Kidney epithelial cell (primary cell): ENCODE measurements at regions not wholly inside any gene's neighbourhood (a gene's known extent, or its start where the extent isn't known, plus 50 kb on each side); places are given as distances from the start of the nearest gene placed in this dataset.
A peak's percentile ranks its signal among the peaks of the same experiment; 100 is the strongest.

Experiments
- DNase-seq: peaks from one replicate; pipeline ENCODE4 v3.0.0-alpha.2; 2010; ENCODE audit warnings: low read depth
- H3K27me3 ChIP-seq: 2 replicates; pipeline ENCODE4 v1.6.0; 2011; ENCODE audit warnings: low read length; ENCODE audit not compliant: control insufficient read depth, insufficient read depth
- H3K36me3 ChIP-seq: 2 replicates; pipeline ENCODE4 v1.5.1; 2011; ENCODE audit warnings: low read length; ENCODE audit not compliant: control insufficient read depth, insufficient read depth
- H3K4me3 ChIP-seq: 2 replicates; pipeline ENCODE4 v1.5.1; 2011; ENCODE audit warnings: low read depth, mild to moderate bottlenecking, control low read depth, low read length
- CTCF ChIP-seq: IDR thresholded peaks from 2 replicates; pipeline ENCODE4 v1.5.1; 2011; ENCODE audit warnings: mild to moderate bottlenecking, moderate library complexity, low read length, control low read depth, inconsistent platforms; ENCODE audit not compliant: insufficient read depth, poor library complexity, severe bottlenecking

- Histone ChIP-seq H3K36me3 (no peaks in the 10 kb centered on the region), H3K27me3 (peaks cover 3% of the 10 kb centered on the region), H3K4me3 (no peak overlapping the region)
- DNase-seq = no peak
- TF ChIP-seq CTCF = no peak
Measured at GRCh38 chr17:17398188-17398942, 78.4 kb upstream of the MED9 start.

- no peak overlapping the region for H3K4me3 ChIP-seq
- no peaks in the 10 kb centered on the region for H3K36me3 ChIP-seq
- peaks cover 6% of the 10 kb centered on the region for H3K27me3 ChIP-seq
- DNase-seq = no peak
- TF ChIP-seq CTCF = no peak
Measured at GRCh38 chr17:17398943-17399926, 77.6 kb upstream of the MED9 start.

GRCh38 chr17:17400070-17400469, 76.7 kb upstream of the MED9 start:
- Histone ChIP-seq H3K4me3 (no peak overlapping the region), H3K27me3 (peaks cover 7% of the 10 kb centered on the region), H3K36me3 (no peaks in the 10 kb centered on the region)
- DNase-seq = no peak
- TF ChIP-seq CTCF = no peak

GRCh38 chr17:17400566-17401184, 76.1 kb upstream of the MED9 start:
- no peak overlapping the region for H3K4me3 ChIP-seq
- peaks cover 9% of the 10 kb centered on the region for H3K27me3 ChIP-seq
- no peak for DNase-seq
- TF ChIP-seq CTCF = no peak
- no peaks in the 10 kb centered on the region for H3K36me3 ChIP-seq

GRCh38 chr17:17401271-17401781, 75.5 kb upstream of the MED9 start:
- peak; percentile 12 for TF ChIP-seq CTCF
- no peak for DNase-seq
- peaks cover 12% of the 10 kb centered on the region for H3K27me3 ChIP-seq
- H3K36me3 ChIP-seq = no peaks in the 10 kb centered on the region
- no peak overlapping the region for H3K4me3 ChIP-seq
